Immature natural killer cell (primary cell): ENCODE measurements at regions not wholly inside any gene's neighbourhood (a gene's known extent, or its start where the extent isn't known, plus 50 kb on each side); places are given as distances from the start of the nearest gene placed in this dataset.
"Not testable (repeated sequence)": the region's sequence is repeated elsewhere in the genome, so short reads cannot be mapped to it uniquely, and the experiment has no call there.

ENCODE experiments used
- DNase-seq, 3 donors: peaks; one replicate each; pipeline ENCODE4 v3.0.0; 2022; ENCODE audit warnings: mixed read lengths in 1 of 3
- H3K27ac Mint-ChIP-seq, 6 donors: one replicate each; pipeline ENCODE4 v1.8.0; 2020; ENCODE audit warnings: mixed read lengths in 6 of 6, mild to moderate bottlenecking in 5 of 6, inconsistent platforms in 4 of 6, moderate library complexity in 3 of 6
- H3K27me3 Mint-ChIP-seq, 3 donors: one replicate each; pipeline ENCODE4 v1.8.0; 2020 to 2021; ENCODE audit warnings: low read depth in 3 of 3, mild to moderate bottlenecking in 3 of 3, mixed read lengths in 3 of 3, moderate library complexity in 3 of 3, inconsistent platforms in 1 of 3
- H3K36me3 Mint-ChIP-seq, 3 donors: one replicate each; pipeline ENCODE4 v1.8.0; 2020; ENCODE audit warnings: mixed read lengths in 3 of 3, inconsistent platforms in 2 of 3, mild to moderate bottlenecking in 2 of 3
- H3K4me1 Mint-ChIP-seq, 2 donors: one replicate each; pipeline ENCODE4 v1.8.0; 2020; ENCODE audit warnings: inconsistent platforms in 2 of 2, mild to moderate bottlenecking in 2 of 2, mixed read lengths in 2 of 2, moderate library complexity in 1 of 2
- H3K4me3 Mint-ChIP-seq, 5 donors: one replicate each; pipeline ENCODE4 v1.8.0; 2020; ENCODE audit warnings: mild to moderate bottlenecking in 5 of 5, mixed read lengths in 5 of 5, inconsistent platforms in 3 of 5, moderate library complexity in 3 of 5
- H3K9me3 Mint-ChIP-seq, 6 donors: one replicate each; pipeline ENCODE4 v1.8.0; 2020; ENCODE audit warnings: mild to moderate bottlenecking in 6 of 6, mixed read lengths in 6 of 6, inconsistent platforms in 4 of 6, moderate library complexity in 3 of 6

GRCh38 chr5:63805151-63805550, 157.1 kb downstream of the HTR1A start:
- Mint-ChIP-seq H3K4me3 (no peak overlapping the region), H3K9me3 (peaks cover 11 to 37% (median 16%) of the 10 kb centered on the region in 6 donors), H3K27me3 (no peaks in the 10 kb centered on the region), H3K36me3 (no peaks in the 10 kb centered on the region), H3K4me1 (no peaks in the 10 kb centered on the region), H3K27ac (no peak overlapping the region)
- no peak for DNase-seq

GRCh38 chr5:63803165-63803564, 159.1 kb downstream of the HTR1A start:
- peaks cover 11 to 42% (median 15%) of the 10 kb centered on the region in 6 donors for H3K9me3 Mint-ChIP-seq
- H3K4me3 Mint-ChIP-seq, result no peak overlapping the region
- no peak for DNase-seq
- no peaks in the 10 kb centered on the region for H3K27me3 Mint-ChIP-seq
- no peak overlapping the region for H3K27ac Mint-ChIP-seq
- H3K4me1 Mint-ChIP-seq, result no peaks in the 10 kb centered on the region
- no peaks in the 10 kb centered on the region for H3K36me3 Mint-ChIP-seq

GRCh38 chr5:63794979-63795378, 167.3 kb downstream of the HTR1A start:
- no peak for DNase-seq
- H3K36me3 Mint-ChIP-seq, result no peaks in the 10 kb centered on the region
- H3K4me1 Mint-ChIP-seq, result no peaks in the 10 kb centered on the region
- H3K9me3 Mint-ChIP-seq, result peaks cover 9 to 40% (median 23%) of the 10 kb centered on the region in 6 donors
- no peak overlapping the region for H3K27ac Mint-ChIP-seq
- H3K4me3 Mint-ChIP-seq, result no peak overlapping the region
- no peaks in the 10 kb centered on the region for H3K27me3 Mint-ChIP-seq

DNA sequence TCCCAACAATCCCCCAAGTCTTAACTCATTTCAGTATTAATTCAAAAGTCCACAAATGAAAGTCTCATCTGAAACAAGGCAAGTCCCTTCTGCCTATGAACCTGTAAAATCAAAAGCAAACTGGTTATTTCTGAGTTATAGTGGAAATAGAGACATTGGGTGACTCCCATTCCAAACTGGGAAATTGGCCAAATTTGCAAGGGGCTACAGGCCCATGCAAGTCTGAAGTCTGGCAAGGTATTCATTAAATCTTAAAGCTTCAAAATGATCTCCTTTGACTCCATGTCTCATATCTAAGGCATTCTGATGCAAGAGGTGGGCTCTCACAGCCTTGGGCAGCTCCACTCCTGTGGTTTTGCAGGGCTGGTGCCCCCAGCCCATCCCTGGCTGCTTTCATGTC, 167.9 kb downstream of the HTR1A start:
- DNase-seq, result no peak
- H3K36me3 Mint-ChIP-seq, result no peaks in the 10 kb centered on the region
- no peak overlapping the region for H3K4me3 Mint-ChIP-seq
- no peak overlapping the region for H3K27ac Mint-ChIP-seq
- H3K4me1 Mint-ChIP-seq, result no peaks in the 10 kb centered on the region
- H3K27me3 Mint-ChIP-seq, result no peaks in the 10 kb centered on the region
- peaks cover 7 to 43% (median 25%) of the 10 kb centered on the region in 6 donors for H3K9me3 Mint-ChIP-seq

- Mint-ChIP-seq H3K9me3 (peaks cover 10 to 52% (median 13%) of the 10 kb centered on the region in 6 donors), H3K4me1 (no peaks in the 10 kb centered on the region), H3K27ac (no peak overlapping the region), H3K27me3 (peaks cover 0 to 5% (median 0%) of the 10 kb centered on the region in 3 donors), H3K36me3 (no peaks in the 10 kb centered on the region), H3K4me3 (no peak overlapping the region)
- no peak for DNase-seq
Measured at GRCh38 chr5:63774939-63775338, 187.3 kb downstream of the HTR1A start.

- DNase-seq, result no peak
- H3K4me1 Mint-ChIP-seq, result no peaks in the 10 kb centered on the region
- H3K27ac Mint-ChIP-seq, result no peak overlapping the region
- peaks cover 3 to 29% (median 14%) of the 10 kb centered on the region in 6 donors for H3K9me3 Mint-ChIP-seq
- no peaks in the 10 kb centered on the region for H3K27me3 Mint-ChIP-seq
- no peaks in the 10 kb centered on the region for H3K36me3 Mint-ChIP-seq
- no peak overlapping the region for H3K4me3 Mint-ChIP-seq
Measured at GRCh38 chr5:63768221-63768620, 194.0 kb downstream of the HTR1A start.

- DNase-seq, result no peak
- H3K36me3 Mint-ChIP-seq, result no peaks in the 10 kb centered on the region
- H3K4me1 Mint-ChIP-seq, result no peaks in the 10 kb centered on the region
- H3K27me3 Mint-ChIP-seq, result peaks cover 0 to 1% (median 0%) of the 10 kb centered on the region in 3 donors
- H3K4me3 Mint-ChIP-seq, result no peak overlapping the region
- no peak overlapping the region for H3K27ac Mint-ChIP-seq
- peaks cover 3 to 29% (median 10%) of the 10 kb centered on the region in 6 donors for H3K9me3 Mint-ChIP-seq
Measured at GRCh38 chr5:63760965-63761364, 201.3 kb downstream of the HTR1A start.

- Mint-ChIP-seq H3K27me3 (no peaks in the 10 kb centered on the region), H3K4me1 (no peaks in the 10 kb centered on the region), H3K27ac (no peak overlapping the region), H3K9me3 (peaks cover 10 to 45% (median 17%) of the 10 kb centered on the region in 6 donors), H3K4me3 (no peak overlapping the region), H3K36me3 (no peaks in the 10 kb centered on the region)
- no peak for DNase-seq
Measured at GRCh38 chr5:63743096-63743798, 219.0 kb downstream of the HTR1A start.

- not testable (repeated sequence) for H3K4me1 Mint-ChIP-seq, DNase-seq, H3K4me3 Mint-ChIP-seq, H3K27ac Mint-ChIP-seq, H3K27me3 Mint-ChIP-seq, H3K36me3 Mint-ChIP-seq
- H3K9me3 Mint-ChIP-seq, result peaks cover 5 to 31% (median 20%) of the 10 kb centered on the region in 6 donors
Measured at GRCh38 chr5:63732880-63733279, 229.4 kb downstream of the HTR1A start.

DNA sequence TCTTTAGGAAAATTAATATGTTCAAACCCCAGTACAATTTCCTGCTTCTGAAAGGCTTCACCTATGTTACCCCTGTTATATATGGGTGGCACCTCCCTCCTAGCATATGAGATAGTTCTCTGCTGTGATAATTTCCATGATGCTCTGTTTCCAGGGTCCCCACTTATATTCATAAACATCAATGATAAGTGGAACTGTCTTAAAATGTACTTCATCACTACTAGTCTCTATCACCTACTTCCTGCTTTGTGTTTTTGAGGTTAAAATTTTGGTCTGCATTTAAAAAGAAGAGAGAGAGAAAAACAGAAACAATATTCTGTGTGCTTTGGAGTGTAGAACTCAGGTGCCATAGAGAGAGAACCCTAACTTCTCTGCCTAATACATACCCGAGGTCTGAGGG, 234.7 kb downstream of the HTR1A start:
- no peaks in the 10 kb centered on the region for H3K27me3 Mint-ChIP-seq
- DNase-seq, result no peak
- no peak overlapping the region for H3K4me3 Mint-ChIP-seq
- peaks cover 0 to 4% (median 0%) of the 10 kb centered on the region in 3 donors for H3K36me3 Mint-ChIP-seq
- no peak overlapping the region for H3K27ac Mint-ChIP-seq
- peaks cover 9 to 40% (median 21%) of the 10 kb centered on the region in 6 donors for H3K9me3 Mint-ChIP-seq
- no peaks in the 10 kb centered on the region for H3K4me1 Mint-ChIP-seq

GRCh38 chr5:63726496-63726895, 235.7 kb downstream of the HTR1A start:
- Mint-ChIP-seq H3K4me3 (no peak overlapping the region), H3K4me1 (no peaks in the 10 kb centered on the region), H3K27ac (no peak overlapping the region), H3K9me3 (peaks cover 7 to 40% (median 19%) of the 10 kb centered on the region in 6 donors), H3K36me3 (peaks cover 0 to 4% (median 0%) of the 10 kb centered on the region in 3 donors), H3K27me3 (no peaks in the 10 kb centered on the region)
- no peak for DNase-seq

DNA sequence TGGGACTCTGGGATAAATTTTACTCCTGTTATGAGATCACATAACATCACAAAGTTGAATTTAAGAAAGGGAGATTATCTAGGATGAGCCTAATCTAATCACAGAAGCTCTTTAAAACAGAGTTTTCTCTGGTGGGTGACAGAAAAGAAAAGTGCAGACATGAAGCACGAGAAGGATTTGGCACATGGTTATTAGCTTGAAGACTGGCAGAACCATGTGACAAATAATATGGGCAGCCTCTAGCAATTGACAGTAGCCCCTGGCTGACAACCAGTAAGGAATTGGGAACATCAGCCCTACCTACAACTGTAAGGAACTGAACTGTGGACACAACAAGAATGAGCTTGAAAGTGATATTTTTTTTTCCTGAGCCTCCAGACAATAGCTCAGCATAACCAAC, 243.1 kb downstream of the HTR1A start:
- Mint-ChIP-seq H3K4me1 (no peaks in the 10 kb centered on the region), H3K27ac (no peak overlapping the region), H3K4me3 (no peak overlapping the region), H3K27me3 (no peaks in the 10 kb centered on the region), H3K9me3 (peaks cover 2 to 33% (median 12%) of the 10 kb centered on the region in 6 donors), H3K36me3 (peaks cover 0 to 3% (median 0%) of the 10 kb centered on the region in 3 donors)
- DNase-seq, result no peak

- Mint-ChIP-seq H3K27me3 (no peaks in the 10 kb centered on the region), H3K4me1 (no peaks in the 10 kb centered on the region), H3K27ac (no peak overlapping the region), H3K4me3 (no peak overlapping the region), H3K36me3 (peaks cover 0 to 3% (median 0%) of the 10 kb centered on the region in 3 donors), H3K9me3 (peaks cover 0 to 28% (median 6%) of the 10 kb centered on the region in 6 donors)
- no peak for DNase-seq
Measured at GRCh38 chr5:63700241-63700640, 262.0 kb downstream of the HTR1A start.

DNA sequence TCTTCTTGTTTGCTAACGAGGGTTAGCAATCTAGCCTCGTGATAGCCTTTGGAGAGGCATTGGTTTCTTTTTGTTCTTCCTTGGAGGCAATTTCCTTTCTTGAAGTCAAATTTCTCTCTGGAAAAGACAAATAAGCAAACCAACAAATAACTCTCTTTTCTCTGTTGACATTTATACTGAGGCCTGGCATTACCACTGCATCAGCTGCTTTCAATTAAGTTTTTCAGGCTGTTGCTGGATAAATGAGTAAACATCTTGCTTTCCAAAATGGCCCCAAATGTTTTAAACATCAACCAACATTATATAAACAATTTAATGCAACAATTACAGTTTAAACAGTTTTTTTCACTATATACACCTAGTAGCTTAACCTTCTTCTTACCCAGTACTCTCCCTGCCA, 264.4 kb downstream of the HTR1A start:
- DNase-seq, result no peak
- Mint-ChIP-seq H3K36me3 (peaks cover 0 to 3% (median 0%) of the 10 kb centered on the region in 3 donors), H3K4me3 (no peak overlapping the region), H3K9me3 (peaks cover 0 to 25% (median 8%) of the 10 kb centered on the region in 6 donors), H3K4me1 (no peaks in the 10 kb centered on the region), H3K27ac (no peak overlapping the region), H3K27me3 (no peaks in the 10 kb centered on the region)

DNA sequence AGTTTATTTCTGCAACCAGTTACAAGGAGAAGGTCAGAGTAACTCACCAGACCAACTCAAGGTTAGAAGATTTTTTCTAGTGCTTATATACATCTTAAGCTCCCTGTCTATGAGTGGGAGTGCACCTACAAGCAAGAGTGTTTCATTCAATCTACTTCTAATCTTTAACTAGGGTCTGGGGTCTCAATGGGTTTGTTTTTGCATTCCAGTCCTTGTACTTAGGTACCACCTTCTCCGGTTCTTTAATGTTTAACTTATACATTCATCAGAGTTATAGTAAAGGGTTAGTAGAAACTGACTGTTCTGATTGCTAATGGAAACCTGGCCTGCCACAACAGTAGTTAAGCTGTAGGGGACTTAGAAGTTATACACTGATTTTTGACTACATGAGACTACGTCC, 271.7 kb downstream of the HTR1A start:
- H3K4me1 Mint-ChIP-seq, result no peaks in the 10 kb centered on the region
- H3K9me3 Mint-ChIP-seq, result peaks cover 0 to 29% (median 18%) of the 10 kb centered on the region in 6 donors
- no peak overlapping the region for H3K4me3 Mint-ChIP-seq
- no peak overlapping the region for H3K27ac Mint-ChIP-seq
- DNase-seq, result no peak
- H3K27me3 Mint-ChIP-seq, result no peaks in the 10 kb centered on the region
- no peaks in the 10 kb centered on the region for H3K36me3 Mint-ChIP-seq
